GM18498 (cell line): ENCODE measurements at regions not wholly inside any gene's neighbourhood (a gene's known extent, or its start where the extent isn't known, plus 50 kb on each side); places are given as distances from the start of the nearest gene placed in this dataset.
"Not testable (repeated sequence)": the region's sequence is repeated elsewhere in the genome, so short reads cannot be mapped to it uniquely, and the experiment has no call there.

Source experiments
- ATAC-seq: cut with Tn5 transposase; IDR thresholded peaks from one replicate; pipeline ENCODE4 v1.9.1; 2021; ENCODE audit warnings: mild to moderate bottlenecking, moderate library complexity; ENCODE audit not compliant: unreplicated experiment

DNA sequence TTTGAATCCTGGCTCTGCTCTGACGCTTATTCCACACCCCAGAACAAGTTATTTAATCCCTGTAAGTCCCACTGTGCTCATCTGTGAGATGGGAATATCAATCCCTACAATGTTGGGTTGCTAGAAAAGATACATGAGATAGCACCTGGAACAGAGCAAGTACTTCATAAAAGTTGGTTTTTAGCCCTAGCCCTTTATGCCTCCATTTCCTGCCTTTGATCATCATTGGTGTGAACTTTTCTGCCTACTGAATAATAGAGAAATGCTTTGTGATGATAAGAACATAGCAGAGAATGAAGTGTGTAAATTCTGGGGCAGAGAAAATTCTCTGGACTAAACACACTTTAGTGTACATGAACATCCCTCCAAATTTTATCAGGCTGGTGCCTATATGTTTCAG, 90.3 kb upstream of the RANBP6 start:
- ATAC-seq: no peak

DNA sequence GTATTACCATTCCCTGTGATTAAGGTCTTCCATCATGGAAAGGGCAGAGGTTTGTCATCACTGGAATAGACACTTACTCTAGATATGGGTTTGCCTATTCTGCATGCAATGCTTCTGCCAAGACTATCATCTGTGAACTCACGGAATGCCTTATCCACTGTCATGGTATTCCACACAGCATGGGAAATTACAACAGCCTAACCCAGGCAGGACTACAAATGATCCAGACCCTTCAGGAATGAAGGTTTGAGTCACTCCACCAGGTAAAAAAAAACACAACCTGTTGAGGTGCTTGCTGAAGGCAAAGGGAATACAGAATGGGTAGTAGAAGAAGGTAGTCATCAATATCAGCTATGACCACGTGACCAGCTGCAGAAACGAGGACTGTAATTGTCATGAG, 89.0 kb upstream of the RANBP6 start:
- ATAC-seq: not testable (repeated sequence)

GRCh38 chr9:6103911-6104310, 88.5 kb upstream of the RANBP6 start:
- not testable (repeated sequence) for ATAC-seq

GRCh38 chr9:6102336-6102987, 87.0 kb upstream of the RANBP6 start:
- ATAC-seq: not testable (repeated sequence)

GRCh38 chr9:6101725-6102124, 86.3 kb upstream of the RANBP6 start:
- not testable (repeated sequence) for ATAC-seq

GRCh38 chr9:6099346-6099745, 83.9 kb upstream of the RANBP6 start:
- ATAC-seq: not testable (repeated sequence)

GRCh38 chr9:6098431-6098830, 83.0 kb upstream of the RANBP6 start:
- no peak for ATAC-seq

GRCh38 chr9:6096821-6097220, 81.4 kb upstream of the RANBP6 start:
- no peak for ATAC-seq

GRCh38 chr9:6090277-6091210, 75.1 kb upstream of the RANBP6 start:
- no peak for ATAC-seq

GRCh38 chr9:6089300-6089699, 73.9 kb upstream of the RANBP6 start:
- no peak for ATAC-seq

GRCh38 chr9:6086006-6086655, 70.7 kb upstream of the RANBP6 start:
- no peak for ATAC-seq

DNA sequence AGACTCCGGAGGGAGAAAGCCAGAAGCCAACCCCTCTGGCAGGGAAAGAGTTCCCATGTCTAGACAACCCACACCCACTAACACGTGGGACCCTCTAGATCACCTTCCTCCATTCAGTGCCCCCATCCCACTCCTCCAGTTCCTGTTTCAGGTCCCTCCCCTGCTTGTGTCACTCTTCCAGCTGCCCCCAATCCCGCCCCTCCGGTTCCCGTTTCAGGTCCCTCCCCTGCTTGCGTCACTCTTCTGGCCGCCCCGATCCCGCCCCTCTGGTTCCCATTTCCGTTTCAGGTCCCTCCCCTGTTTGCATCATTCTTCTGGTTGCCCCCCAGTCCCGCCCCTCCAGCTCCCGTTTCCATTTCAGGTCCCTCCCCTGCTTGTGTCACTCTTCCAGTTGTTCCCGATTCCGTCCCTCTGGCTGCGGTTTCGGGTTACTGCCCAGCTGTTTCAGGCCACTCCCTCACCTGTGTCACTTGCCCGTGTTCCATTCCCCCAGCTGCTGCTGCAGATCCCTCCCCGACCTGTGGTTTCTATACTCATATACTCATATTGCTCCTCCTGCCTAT, 64.8 kb upstream of the RANBP6 start:
- peak; percentile 91 for ATAC-seq

DNA sequence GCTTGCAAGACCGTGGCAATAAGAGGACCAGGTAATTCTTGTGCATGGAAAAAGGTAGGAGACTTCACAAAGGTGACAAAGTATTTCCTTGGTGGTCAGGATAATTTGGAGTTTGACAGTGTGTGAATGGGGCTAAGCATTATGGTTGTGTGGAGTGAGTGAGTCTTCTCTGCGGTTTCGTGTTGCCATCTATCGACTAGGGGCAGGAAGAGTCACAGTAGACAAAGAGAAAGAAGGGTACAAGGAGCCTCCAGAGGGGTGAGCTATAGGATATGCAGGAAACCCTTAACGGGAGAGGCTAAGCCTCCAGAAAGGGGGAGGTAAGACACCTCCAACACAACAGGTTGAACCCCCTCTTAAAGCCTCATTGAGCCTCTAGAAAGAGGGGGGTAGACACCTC, 64.0 kb upstream of the RANBP6 start:
- ATAC-seq: no peak

DNA sequence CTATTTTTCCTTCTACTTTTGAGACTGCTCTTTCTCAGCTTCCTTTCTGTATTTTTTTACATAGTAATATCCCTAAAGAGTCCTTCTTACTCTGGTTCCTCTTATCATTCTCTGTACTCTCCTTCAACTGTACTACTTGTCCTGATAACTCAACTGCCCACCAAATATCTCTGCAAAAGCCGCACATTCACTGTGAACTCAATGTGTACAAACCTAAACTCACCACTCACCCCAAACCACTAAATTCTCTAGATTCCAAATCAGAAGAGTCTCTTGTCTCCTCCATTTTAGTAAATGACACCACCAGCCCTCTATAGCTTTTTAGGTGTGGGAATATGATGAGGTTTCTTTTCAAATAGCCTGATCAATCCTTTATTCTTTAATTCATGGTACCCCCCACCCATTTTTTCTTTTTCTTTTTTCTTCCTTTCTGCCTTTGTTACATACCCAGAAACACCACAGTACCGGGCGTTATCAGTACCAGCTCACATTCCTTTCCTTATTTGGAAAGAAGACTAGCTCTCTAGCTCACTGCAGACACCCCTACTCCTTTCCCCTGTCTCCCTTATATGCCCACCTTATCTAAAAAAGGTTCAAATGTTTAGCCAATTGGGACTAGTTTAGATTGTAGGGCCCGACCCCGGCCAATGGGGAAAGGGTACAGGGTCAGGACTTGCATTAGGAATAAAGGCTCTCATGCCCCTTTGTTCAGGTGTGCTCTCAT, 63.1 kb upstream of the RANBP6 start:
- no peak for ATAC-seq

DNA sequence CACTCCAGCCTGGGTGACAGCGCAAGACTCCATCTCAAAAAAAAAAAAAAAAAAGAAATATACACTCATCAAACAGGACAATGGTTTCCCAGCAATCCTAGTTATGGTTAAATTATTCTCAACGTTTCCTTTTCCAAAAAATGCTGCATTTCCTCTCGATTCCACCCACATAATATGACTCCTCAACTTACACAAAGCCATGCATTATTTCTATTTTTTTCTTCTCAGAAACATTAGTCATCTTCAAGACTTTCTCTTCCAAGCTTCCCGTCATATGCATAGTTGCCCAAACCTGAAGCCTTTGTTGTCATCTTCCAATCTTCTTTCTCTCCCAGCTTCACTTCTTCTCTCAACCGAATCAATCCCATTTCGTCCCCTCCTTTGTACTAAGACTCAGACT, 61.4 kb upstream of the RANBP6 start:
- no peak for ATAC-seq

DNA sequence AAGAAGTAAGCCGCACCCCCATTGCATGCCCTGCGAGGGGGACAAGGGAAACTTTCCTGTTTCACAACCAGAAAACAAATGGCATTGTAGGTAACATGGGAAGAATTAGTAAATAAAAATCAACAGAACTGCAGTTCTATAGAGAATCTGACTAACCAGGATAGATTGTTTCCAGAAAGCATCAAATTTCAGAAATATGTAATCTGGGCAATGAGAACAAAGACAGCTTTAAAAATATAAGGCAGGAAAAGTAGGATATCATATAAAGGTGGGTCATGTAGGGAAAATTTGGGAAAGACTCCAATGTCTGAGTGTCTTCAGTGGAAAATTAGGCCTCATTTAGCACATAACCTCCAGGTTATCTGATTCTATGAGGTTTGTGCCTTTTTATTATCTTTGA, 58.3 kb upstream of the RANBP6 start:
- no peak for ATAC-seq

- ATAC-seq: no peak
Measured at GRCh38 chr9:6072865-6073264, 57.4 kb upstream of the RANBP6 start.

GRCh38 chr9:6072453-6072852, 57.0 kb upstream of the RANBP6 start:
- ATAC-seq: no peak

DNA sequence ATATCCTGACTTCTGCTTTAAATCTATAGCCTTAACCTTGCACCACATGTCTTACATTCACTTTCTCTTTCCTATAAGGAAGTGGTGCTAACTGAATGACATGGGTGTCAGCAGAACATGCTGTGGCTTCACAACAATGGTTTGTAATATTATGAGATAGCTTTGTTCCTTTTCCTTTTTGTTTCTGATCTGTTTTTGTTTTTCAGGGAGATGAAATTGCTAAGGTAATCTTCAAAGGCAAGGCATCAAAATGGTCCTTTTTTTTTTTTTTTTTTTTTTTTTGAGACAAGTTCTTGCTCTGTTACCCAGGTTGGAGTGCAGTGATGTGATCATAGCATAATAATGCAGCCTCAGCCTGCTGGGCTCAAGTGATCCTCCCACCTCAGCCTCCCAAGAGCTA, 53.6 kb upstream of the RANBP6 start:
- peak; percentile 97 for ATAC-seq

DNA sequence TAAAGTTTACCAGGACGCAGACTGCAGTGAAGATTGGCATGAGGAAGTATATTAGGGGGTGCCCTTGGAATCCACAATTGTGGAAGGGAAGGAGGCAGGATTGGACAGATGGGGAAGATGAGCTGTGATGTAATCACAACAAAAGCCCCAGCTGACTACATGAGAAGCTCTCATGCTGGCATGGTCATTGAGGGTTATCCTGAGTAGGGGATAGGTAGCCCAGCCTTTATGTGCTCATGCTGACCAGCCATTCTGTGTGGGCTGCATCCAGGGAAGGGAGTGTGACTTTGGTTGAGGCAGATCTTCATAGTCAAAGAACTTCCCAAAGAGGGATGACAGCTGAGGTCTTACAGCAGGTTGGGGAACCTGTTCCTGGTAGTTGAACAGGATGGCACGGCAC, 52.0 kb upstream of the RANBP6 start:
- no peak for ATAC-seq
